Loucy (cell line): ENCODE measurements at regions not wholly inside any gene's neighbourhood (a gene's known extent, or its start where the extent isn't known, plus 50 kb on each side); places are given as distances from the start of the nearest gene placed in this dataset.

Source experiments
- CTCF ChIP-seq: fragments of 200-600 bp; sonication (generic); conservative IDR thresholded peaks from 2 replicates; pipeline ENCODE4 v1.5.1; 2014; ENCODE audit warnings: mild to moderate bottlenecking, antibody characterized with exemption, low read length
- EZH2phosphoT487 ChIP-seq: fragments of 200-600 bp; IDR thresholded peaks from 2 replicates; pipeline ENCODE4 v1.6.1; 2018; ENCODE audit warnings: antibody characterized with exemption, mild to moderate bottlenecking, moderate library complexity, borderline replicate concordance

GRCh38 chr4:20362148-20362547 lies 110.4 kb downstream of the SLIT2 start:
- TF ChIP-seq CTCF: no peak
- no peak for TF ChIP-seq EZH2phosphoT487
